Lower leg skin (tissue), 3 donors: ENCODE measurements at regions not wholly inside any gene's neighbourhood (a gene's known extent, or its start where the extent isn't known, plus 50 kb on each side); places are given as distances from the start of the nearest gene placed in this dataset.
"Not testable (repeated sequence)": the region's sequence is repeated elsewhere in the genome, so short reads cannot be mapped to it uniquely, and the experiment has no call there.

Experiments
- DNase-seq, 2 donors: peaks; one replicate each; pipeline ENCODE4 v3.0.0-alpha.2; 2019; ENCODE audit warnings: low spot score in 2 of 2
- H3K4me3 ChIP-seq: fragments of 200-600 bp; sonication (generic); 2 replicates; pipeline ENCODE4 v1.5.1; 2017; ENCODE audit warnings: mild to moderate bottlenecking, low read depth; ENCODE audit not compliant: poor library complexity, severe bottlenecking
- WGBS, 2 donors: methylation state at CpG; one replicate each; pipeline ENCODE4 v1.1.5; 2018; 5-methylcytosine and 5-hydroxymethylcytosine counted together
- intact Hi-C: fragments of 100-400 bp; cut with DNase I; formaldehyde crosslinking; loops from one replicate; pipeline ENCODE4 v1.15.0; 2023; ENCODE audit warnings: low total_unique reads

- intact Hi-C loops, DNase-seq, H3K4me3 ChIP-seq: not testable (repeated sequence)
These were observed 1245.1 kb downstream of the RPIA start for GRCh38 chr2:89936559-89936958.

- intact Hi-C loops, H3K4me3 ChIP-seq, DNase-seq: not testable (repeated sequence)
- WGBS, 2 donors, result 20 to 32% methylated on average over 5 of the region's 5 CpGs
These were observed 1247.3 kb downstream of the RPIA start for GRCh38 chr2:89938756-89939155.

- WGBS, 2 donors, result 90% methylated on average over 2 of the region's 6 CpGs
- DNase-seq, intact Hi-C loops: not testable (repeated sequence)
These were observed 1252.8 kb downstream of the RPIA start for GRCh38 chr2:89944267-89944666.

GRCh38 chr2:89945004-89945616 lies 1253.6 kb downstream of the RPIA start:
- H3K4me3 ChIP-seq, intact Hi-C loops, DNase-seq: not testable (repeated sequence)
- no CpG with 5 or more reads among the region's 6 CpGs for WGBS, 2 donors

More at GRCh38 chr2:89944267-89944666, 1252.8 kb downstream of the RPIA start:
- not testable (repeated sequence) for H3K4me3 ChIP-seq

- WGBS, 2 donors, result 59 to 69% methylated on average over 2 to 3 of the region's 3 CpGs
- DNase-seq, H3K4me3 ChIP-seq, intact Hi-C loops: not testable (repeated sequence)
These were observed 1255.8 kb downstream of the RPIA start for GRCh38 chr2:89947208-89947815.

- H3K4me3 ChIP-seq, intact Hi-C loops: not testable (repeated sequence)
These were observed 1256.6 kb downstream of the RPIA start for GRCh38 chr2:89948102-89948501.

GRCh38 chr2:89950807-89951206 lies 1259.3 kb downstream of the RPIA start:
- intact Hi-C loops, H3K4me3 ChIP-seq, DNase-seq: not testable (repeated sequence)
- WGBS, 2 donors, result 0 to 3% methylated on average over 1 of the region's 2 CpGs

More at GRCh38 chr2:89948102-89948501, 1256.6 kb downstream of the RPIA start:
- DNase-seq, result not testable (repeated sequence)
- 68 to 86% methylated on average over 3 of the region's 3 CpGs for WGBS, 2 donors

GRCh38 chr2:89957236-89957635 lies 1265.8 kb downstream of the RPIA start:
- 73 to 91% methylated on average over 3 of the region's 3 CpGs for WGBS, 2 donors
- DNase-seq, H3K4me3 ChIP-seq, intact Hi-C loops: not testable (repeated sequence)

- WGBS, 2 donors, result 72 to 83% methylated on average over 2 to 3 of the region's 3 CpGs
- H3K4me3 ChIP-seq, DNase-seq, intact Hi-C loops: not testable (repeated sequence)
These were observed 1268.4 kb downstream of the RPIA start for GRCh38 chr2:89959729-89960378.

- intact Hi-C loops, H3K4me3 ChIP-seq, DNase-seq: not testable (repeated sequence)
- no CpG with 5 or more reads among the region's 2 CpGs for WGBS, 2 donors
These were observed 1269.1 kb downstream of the RPIA start for GRCh38 chr2:89960570-89960969.

- WGBS, 2 donors, result 34 to 44% methylated on average over 3 of the region's 3 CpGs
- intact Hi-C loops, H3K4me3 ChIP-seq, DNase-seq: not testable (repeated sequence)
These were observed 1277.1 kb downstream of the RPIA start for GRCh38 chr2:89968567-89968966.

- H3K4me3 ChIP-seq, DNase-seq, intact Hi-C loops: not testable (repeated sequence)
- 50 to 64% methylated on average over 2 to 4 of the region's 4 CpGs for WGBS, 2 donors
These were observed 1277.7 kb downstream of the RPIA start for GRCh38 chr2:89969190-89969589.

GRCh38 chr2:89973849-89974248 lies 1282.4 kb downstream of the RPIA start:
- intact Hi-C loops, result not testable (repeated sequence)
- 63 to 75% methylated on average over 3 of the region's 3 CpGs for WGBS, 2 donors

GRCh38 chr2:89979826-89980537 lies 1288.5 kb downstream of the RPIA start:
- DNase-seq, intact Hi-C loops, H3K4me3 ChIP-seq: not testable (repeated sequence)
- WGBS, 2 donors, result 61% methylated on average over 2 of the region's 2 CpGs

More at GRCh38 chr2:89973849-89974248, 1282.4 kb downstream of the RPIA start:
- not testable (repeated sequence) for H3K4me3 ChIP-seq, DNase-seq

GRCh38 chr2:89982246-89982645 lies 1290.8 kb downstream of the RPIA start:
- DNase-seq, H3K4me3 ChIP-seq, intact Hi-C loops: not testable (repeated sequence)
- WGBS, 2 donors, result 63 to 68% methylated on average over 4 of the region's 4 CpGs
